ENCODE measurements at regions not wholly inside any gene's neighbourhood (a gene's known extent, or its start where the extent isn't known, plus 50 kb on each side); places are given as distances from the start of the nearest gene placed in this dataset.

GRCh38 chr13:65314008-65314407 lies 1916.1 kb downstream of the PCDH9 start:
- no peak for TF ChIP-seq TCF12 (IDR thresholded peaks at IDR 0.05; ENCODE audit: low read depth)
- TF ChIP-seq MAX (IDR thresholded peaks at IDR 0.05) = no peak
- TF ChIP-seq NFIC (IDR thresholded peaks at IDR 0.05) = no peak
- no peak for TF ChIP-seq FOXM1 (IDR thresholded peaks at IDR 0.05; ENCODE audit: borderline replicate concordance, low read depth)
- TF ChIP-seq YY1 (IDR thresholded peaks at IDR 0.05; ENCODE audit: low read depth) = no peak
- no peak for TF ChIP-seq TAF1 (IDR thresholded peaks at IDR 0.05; ENCODE audit: low read depth)
- TF ChIP-seq TEAD4 (IDR thresholded peaks at IDR 0.05) = no peak
- no peak for TF ChIP-seq RAD21 (IDR thresholded peaks at IDR 0.05; ENCODE audit: low read depth)
- no peak for TF ChIP-seq CEBPB (IDR thresholded peaks at IDR 0.05)
- TF ChIP-seq EP300 (IDR thresholded peaks at IDR 0.05; ENCODE audit: borderline replicate concordance) = no peak
- no peak for TF ChIP-seq REST (IDR thresholded peaks at IDR 0.05; ENCODE audit: low read depth)

GRCh38 chr13:65310663-65311328 lies 1919.3 kb downstream of the PCDH9 start:
- TF ChIP-seq EP300 (IDR thresholded peaks at IDR 0.05; ENCODE audit: borderline replicate concordance) (no peak), FOXM1 (IDR thresholded peaks at IDR 0.05; ENCODE audit: borderline replicate concordance, low read depth) (no peak), TCF12 (IDR thresholded peaks at IDR 0.05; ENCODE audit: low read depth) (no peak), YY1 (IDR thresholded peaks at IDR 0.05; ENCODE audit: low read depth) (no peak), NFIC (IDR thresholded peaks at IDR 0.05) (no peak)

GRCh38 chr13:65309906-65310305 lies 1920.2 kb downstream of the PCDH9 start:
- TF ChIP-seq RAD21 (IDR thresholded peaks at IDR 0.05; ENCODE audit: low read depth) (no peak), USF1 (IDR thresholded peaks at IDR 0.05) (no peak), MAX (IDR thresholded peaks at IDR 0.05) (no peak), YY1 (IDR thresholded peaks at IDR 0.05; ENCODE audit: low read depth) (no peak), CREB1 (IDR thresholded peaks at IDR 0.05; ENCODE audit: low read depth) (no peak), FOXM1 (IDR thresholded peaks at IDR 0.05; ENCODE audit: borderline replicate concordance, low read depth) (no peak), ZBTB7A (IDR thresholded peaks at IDR 0.05; ENCODE audit: low read depth) (no peak), TAF1 (IDR thresholded peaks at IDR 0.05; ENCODE audit: low read depth) (no peak), EGR1 (IDR thresholded peaks at IDR 0.05) (no peak), NFIC (IDR thresholded peaks at IDR 0.05) (no peak), REST (IDR thresholded peaks at IDR 0.05; ENCODE audit: low read depth) (no peak), EP300 (IDR thresholded peaks at IDR 0.05; ENCODE audit: borderline replicate concordance) (no peak), CEBPB (IDR thresholded peaks at IDR 0.05) (no peak), TEAD4 (IDR thresholded peaks at IDR 0.05) (no peak)

- TF ChIP-seq USF1 (IDR thresholded peaks at IDR 0.05) (no peak), TCF12 (IDR thresholded peaks at IDR 0.05; ENCODE audit: low read depth) (no peak)
These were observed 1923.1 kb downstream of the PCDH9 start for GRCh38 chr13:65307056-65307455.

GRCh38 chr13:65302691-65303090 lies 1927.4 kb downstream of the PCDH9 start:
- no peak for TF ChIP-seq FOXM1 (IDR thresholded peaks at IDR 0.05; ENCODE audit: borderline replicate concordance, low read depth)

GRCh38 chr13:65301506-65301905 lies 1928.6 kb downstream of the PCDH9 start:
- no peak for TF ChIP-seq FOXM1 (IDR thresholded peaks at IDR 0.05; ENCODE audit: borderline replicate concordance, low read depth)
- TF ChIP-seq USF1 (IDR thresholded peaks at IDR 0.05) = no peak
- no peak for TF ChIP-seq EP300 (IDR thresholded peaks at IDR 0.05; ENCODE audit: borderline replicate concordance)
- no peak for TF ChIP-seq TAF1 (IDR thresholded peaks at IDR 0.05; ENCODE audit: low read depth)
- no peak for TF ChIP-seq ZBTB7A (IDR thresholded peaks at IDR 0.05; ENCODE audit: low read depth)
- TF ChIP-seq CEBPB (IDR thresholded peaks at IDR 0.05) = no peak
- TF ChIP-seq RAD21 (IDR thresholded peaks at IDR 0.05; ENCODE audit: low read depth) = no peak
- TF ChIP-seq MAX (IDR thresholded peaks at IDR 0.05) = no peak
- no peak for TF ChIP-seq EGR1 (IDR thresholded peaks at IDR 0.05)
- TF ChIP-seq TEAD4 (IDR thresholded peaks at IDR 0.05) = no peak
- TF ChIP-seq YY1 (IDR thresholded peaks at IDR 0.05; ENCODE audit: low read depth) = no peak
- no peak for TF ChIP-seq NFIC (IDR thresholded peaks at IDR 0.05)
- no peak for TF ChIP-seq REST (IDR thresholded peaks at IDR 0.05; ENCODE audit: low read depth)
- TF ChIP-seq TCF12 (IDR thresholded peaks at IDR 0.05; ENCODE audit: low read depth) = no peak
- TF ChIP-seq CREB1 (IDR thresholded peaks at IDR 0.05; ENCODE audit: low read depth) = no peak
